Endothelial cell of umbilical vein (primary cell): ENCODE measurements at regions not wholly inside any gene's neighbourhood (a gene's known extent, or its start where the extent isn't known, plus 50 kb on each side); places are given as distances from the start of the nearest gene placed in this dataset. TPM values are rescaled to one million over a fixed set of nuclear protein-coding genes. Genes with fewer than 3 reads are reported as not detected.

Experiments used
- BruUV-seq: library from RNA; stranded (reverse); fragments of 400-500 nt; replicated peaks from 2 replicates; lab custom pipeline; 2021; lab: Mats Ljungman, UMichigan
- CTCF ChIA-PET: fragments of 300-600, 350-600 bp; sonication (Branson Sonifier 250); formaldehyde crosslinking; loops from one replicate; lab custom pipeline; 2021; ENCODE audit warnings: antibody characterized with exemption, inconsistent platforms; lab: Charles Lee
- POLR2A ChIA-PET: fragments of 300-600, 350-600 bp; sonication (Branson Sonifier 250); formaldehyde crosslinking; loops from one replicate; lab custom pipeline; 2021; ENCODE audit warnings: antibody characterized with exemption, inconsistent platforms; lab: Charles Lee
- DNase-seq: peaks from one replicate; pipeline ENCODE4 v3.0.0-alpha.2; 2011; ENCODE audit warnings: low read depth, low spot score
- FAIRE-seq: peaks from 2 replicates; lab custom pipeline; 2011; peaks lifted over from hg19 to GRCh38; lab: Jason Lieb, UNC
- H2AFZ ChIP-seq: 2 replicates; pipeline ENCODE4 v1.6.0; 2012; ENCODE audit warnings: low read depth, low read length, control low read depth, inconsistent platforms
- H3K27ac ChIP-seq: 2 replicates; pipeline ENCODE4 v1.5.1; 2011; ENCODE audit warnings: low read depth, mild to moderate bottlenecking, control low read depth, low read length, moderate library complexity; ENCODE audit not compliant: insufficient read depth
- H3K27me3 ChIP-seq, 2 experiments: 2 replicates each; pipeline versions ENCODE4 v1.6.0 to v1.6.1; 2011; ENCODE audit warnings: low read length in 2 of 2, mixed read lengths in 1 of 2; ENCODE audit not compliant: control insufficient read depth in 2 of 2, insufficient read depth in 2 of 2
- H3K36me3 ChIP-seq, 2 experiments: 2 replicates in 1 of 2; 3 replicates in 1 of 2; pipeline ENCODE4 v1.5.1; 2011; ENCODE audit warnings: low read length in 2 of 2, mild to moderate bottlenecking in 1 of 2, moderate library complexity in 1 of 2; ENCODE audit not compliant: control insufficient read depth in 2 of 2, insufficient read depth in 2 of 2; ENCODE audit errors: extremely low read depth in 1 of 2
- H3K4me1 ChIP-seq: 3 replicates; pipeline ENCODE4 v1.5.1; 2011; ENCODE audit warnings: mild to moderate bottlenecking, low read length; ENCODE audit not compliant: control insufficient read depth, insufficient read depth; ENCODE audit errors: extremely low read depth
- H3K4me2 ChIP-seq: 2 replicates; pipeline ENCODE4 v1.6.1; 2011; ENCODE audit warnings: low read length, control low read depth, mixed read lengths; ENCODE audit not compliant: insufficient read depth
- H3K4me3 ChIP-seq, 3 experiments: fragments of 200-600 bp in 1 of 3; sonication (generic), shearing (Covaris generic) in 1 of 3; replicated peaks in 1 of 3; 2 replicates each; pipeline ENCODE4 v1.5.1; 2011 to 2016; ENCODE audit warnings: control low read depth in 3 of 3, low read length in 3 of 3, mild to moderate bottlenecking in 2 of 3, inconsistent platforms in 1 of 3, low read depth in 1 of 3, moderate library complexity in 1 of 3; ENCODE audit not compliant: insufficient read depth in 1 of 3
- H3K79me2 ChIP-seq: 2 replicates; pipeline ENCODE4 v1.6.0; 2012; ENCODE audit warnings: low read length, inconsistent platforms; ENCODE audit not compliant: control insufficient read depth, insufficient read depth
- H3K9ac ChIP-seq: replicated peaks from 2 replicates; pipeline ENCODE3; 2011; ENCODE audit warnings: low read length, control low read depth; ENCODE audit not compliant: insufficient read depth; ENCODE audit errors: extremely low read depth
- H3K9me1 ChIP-seq: replicated peaks from 3 replicates; pipeline ENCODE4 v1.6.0; 2011; ENCODE audit warnings: mild to moderate bottlenecking, low read length; ENCODE audit not compliant: control insufficient read depth, insufficient read depth; ENCODE audit errors: extremely low read depth
- H3K9me3 ChIP-seq: replicated peaks from 2 replicates; pipeline ENCODE4 v1.5.1; 2012; ENCODE audit warnings: low read length, inconsistent platforms; ENCODE audit not compliant: control insufficient read depth, insufficient read depth
- H4K20me1 ChIP-seq: replicated peaks from 2 replicates; pipeline ENCODE3; 2011; ENCODE audit warnings: mild to moderate bottlenecking, low read length; ENCODE audit not compliant: control insufficient read depth, insufficient read depth; ENCODE audit errors: extremely low read depth
- EZH2 ChIP-seq: IDR thresholded peaks from 2 replicates; pipeline ENCODE4 v1.6.1; 2012; ENCODE audit warnings: borderline replicate concordance, low read depth, mild to moderate bottlenecking, moderate library complexity, low read length, inconsistent platforms; ENCODE audit not compliant: severe bottlenecking
- FOS ChIP-seq: IDR thresholded peaks from 2 replicates; pipeline ENCODE4 v1.6.1; 2011; ENCODE audit warnings: mild to moderate bottlenecking, low read length, moderate library complexity, borderline replicate concordance; ENCODE audit not compliant: insufficient read depth
- GATA2 ChIP-seq: IDR thresholded peaks from 2 replicates; pipeline ENCODE4 v1.7.0; 2011; ENCODE audit warnings: low read depth, mild to moderate bottlenecking, moderate library complexity, mixed read lengths, low read length; ENCODE audit not compliant: insufficient read length, insufficient read depth
- JUN ChIP-seq: IDR thresholded peaks from 2 replicates; pipeline ENCODE4 v1.6.1; 2011; ENCODE audit warnings: borderline replicate concordance, low read depth; ENCODE audit not compliant: insufficient read length, insufficient read depth
- MYC ChIP-seq: IDR thresholded peaks from one replicate; pipeline ENCODE4 v1.6.1; 2011; ENCODE audit warnings: mild to moderate bottlenecking, low read depth, low read length
- POLR2A ChIP-seq: IDR thresholded peaks from 2 replicates; pipeline ENCODE4 v1.6.1; 2012; ENCODE audit warnings: low read depth, mild to moderate bottlenecking, control low read depth, low read length
- POLR2AphosphoS5 ChIP-seq: IDR thresholded peaks from 2 replicates; pipeline ENCODE4 v1.6.1; 2012; ENCODE audit warnings: low read depth, mild to moderate bottlenecking, control low read depth, low read length, moderate library complexity; ENCODE audit not compliant: insufficient read depth
- dilution Hi-C: fragments of 300-500 bp; cut with MboI; formaldehyde crosslinking; loops from one replicate; pipeline ENCODE4 v1.15.0; 2019; ENCODE audit warnings: low sequenced_read_pairs; ENCODE audit not compliant: extremely low pct_ligation_motif_present
- intact Hi-C: fragments of 100-400 bp; cut with micrococcal nuclease; formaldehyde crosslinking; loops from one replicate; pipeline ENCODE4 v1.10.0; 2022
- small RNA-seq: library from RNA; depleted of rRNA; stranded (forward); fragments of <200 nt; gene quantifications from one replicate; pipeline ENCODE3, GENCODE V24; 2012; ENCODE audit warnings: low replicate concordance, low read depth; ENCODE audit not compliant: insufficient read depth, insufficient read length
- TF ChIP-seq, protein P1 (sequence below), 2 donors: IDR thresholded peaks; 1 replicate in 1 of 2; 2 replicates in 1 of 2; pipeline ENCODE4 v1.5.1; 2011; ENCODE audit warnings: low read length in 2 of 2, mild to moderate bottlenecking in 2 of 2, moderate library complexity in 2 of 2, control low read depth in 1 of 2, inconsistent platforms in 1 of 2, low read depth in 1 of 2; ENCODE audit not compliant: insufficient read depth in 1 of 2; ENCODE audit errors: extremely low read depth in 1 of 2
- TF ChIP-seq, protein P2 (sequence below): IDR thresholded peaks from 2 replicates; pipeline ENCODE4 v1.6.1; 2011; ENCODE audit not compliant: insufficient read depth, insufficient read length

DNA sequence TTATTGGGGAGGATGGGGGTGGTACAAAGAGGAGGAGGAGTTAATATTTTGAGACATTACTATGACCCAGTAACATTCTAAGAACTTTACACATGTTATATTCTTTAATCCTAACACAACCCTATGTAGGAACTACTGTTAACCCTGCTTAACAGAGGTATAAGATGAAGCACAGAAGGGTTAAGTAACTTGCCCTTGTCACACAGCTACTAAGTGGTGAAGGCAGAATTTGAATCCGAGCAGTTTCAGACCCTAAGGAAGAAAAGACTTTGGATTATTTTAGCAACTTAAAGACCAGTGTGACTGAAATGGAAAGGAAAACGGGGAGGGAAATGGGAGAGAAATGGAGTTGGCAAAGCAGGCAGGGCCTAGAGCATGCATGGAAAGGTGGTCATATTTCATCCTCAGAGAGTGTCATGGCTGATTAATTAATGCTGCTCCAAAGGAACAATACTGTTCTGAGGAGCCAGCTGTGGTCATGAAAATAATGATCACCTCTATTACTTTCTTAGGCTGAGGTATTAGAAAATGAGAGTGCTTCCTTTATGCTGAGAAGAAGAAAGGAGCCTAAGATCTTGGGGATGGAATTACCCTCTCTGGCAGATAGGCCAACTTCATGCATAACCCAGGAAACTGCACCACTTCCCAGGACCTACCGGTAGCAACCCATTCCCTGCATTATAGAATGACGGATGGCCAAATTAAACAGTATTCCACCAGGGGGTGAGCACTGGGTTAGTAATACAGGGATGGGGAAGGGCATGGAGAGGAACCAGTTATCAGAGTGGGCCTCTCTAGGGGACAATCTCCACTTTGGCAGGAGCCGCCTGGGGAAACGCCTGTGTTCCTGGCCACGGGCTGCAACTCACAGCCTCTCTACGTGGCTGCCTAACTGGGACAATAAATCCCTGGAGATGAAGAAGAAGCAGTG, 50.1 kb upstream of the TNFAIP3 start:
- Histone ChIP-seq H2AFZ (no peak overlapping the region), H3K27me3 (no peaks in the 10 kb centered on the region), H3K9ac (no peak overlapping the region), H4K20me1 (no peaks in the 10 kb centered on the region), H3K36me3 (no peaks in the 10 kb centered on the region), H3K4me1 (no peaks in the 10 kb centered on the region), H3K9me3 (no peaks in the 10 kb centered on the region), H3K9me1 (no peaks in the 10 kb centered on the region), H3K79me2 (no peaks in the 10 kb centered on the region), H3K27ac (no peak overlapping the region), H3K4me3 (no peak overlapping the region), H3K4me2 (no peak overlapping the region)
- no TSS peak for BruUV-seq
- ChIA-PET CTCF (interaction anchor here (1.0 kb wide), 1 partner anchor 17 kb away, joined by 5 read pairs; no protein-coding TSS in a partner anchor), POLR2A (no interaction called here)
- TF ChIP-seq FOS, result no peak
- no peak for TF ChIP-seq POLR2A
- TF ChIP-seq, protein P1, sequence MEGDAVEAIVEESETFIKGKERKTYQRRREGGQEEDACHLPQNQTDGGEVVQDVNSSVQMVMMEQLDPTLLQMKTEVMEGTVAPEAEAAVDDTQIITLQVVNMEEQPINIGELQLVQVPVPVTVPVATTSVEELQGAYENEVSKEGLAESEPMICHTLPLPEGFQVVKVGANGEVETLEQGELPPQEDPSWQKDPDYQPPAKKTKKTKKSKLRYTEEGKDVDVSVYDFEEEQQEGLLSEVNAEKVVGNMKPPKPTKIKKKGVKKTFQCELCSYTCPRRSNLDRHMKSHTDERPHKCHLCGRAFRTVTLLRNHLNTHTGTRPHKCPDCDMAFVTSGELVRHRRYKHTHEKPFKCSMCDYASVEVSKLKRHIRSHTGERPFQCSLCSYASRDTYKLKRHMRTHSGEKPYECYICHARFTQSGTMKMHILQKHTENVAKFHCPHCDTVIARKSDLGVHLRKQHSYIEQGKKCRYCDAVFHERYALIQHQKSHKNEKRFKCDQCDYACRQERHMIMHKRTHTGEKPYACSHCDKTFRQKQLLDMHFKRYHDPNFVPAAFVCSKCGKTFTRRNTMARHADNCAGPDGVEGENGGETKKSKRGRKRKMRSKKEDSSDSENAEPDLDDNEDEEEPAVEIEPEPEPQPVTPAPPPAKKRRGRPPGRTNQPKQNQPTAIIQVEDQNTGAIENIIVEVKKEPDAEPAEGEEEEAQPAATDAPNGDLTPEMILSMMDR (IDR thresholded peaks at IDR 0.05; ENCODE audit: extremely low read depth in 1 of 2, insufficient read depth in 1 of 2, low read depth in 1 of 2, low read length in 2 of 2), result no peak
- TF ChIP-seq MYC, result no peak
- no peak for TF ChIP-seq GATA2
- TF ChIP-seq EZH2, result no peak
- TF ChIP-seq JUN, result no peak
- TF ChIP-seq, protein P2, sequence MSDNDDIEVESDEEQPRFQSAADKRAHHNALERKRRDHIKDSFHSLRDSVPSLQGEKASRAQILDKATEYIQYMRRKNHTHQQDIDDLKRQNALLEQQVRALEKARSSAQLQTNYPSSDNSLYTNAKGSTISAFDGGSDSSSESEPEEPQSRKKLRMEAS, result no peak
- TF ChIP-seq POLR2AphosphoS5, result no peak
- intact Hi-C loops, result no loop called here
- dilution Hi-C loops, result no loop called here
- FAIRE-seq (no peak), DNase-seq (no peak)

Small RNA genes in the stretch of these regions (small RNA-seq; reads per million reads assigned to genes)
- gene RF00019, result not detected
